GM19099 (cell line): ENCODE measurements at regions not wholly inside any gene's neighbourhood (a gene's known extent, or its start where the extent isn't known, plus 50 kb on each side); places are given as distances from the start of the nearest gene placed in this dataset.

Experiments used
- POLR2A ChIP-seq: IDR thresholded peaks from 3 replicates; pipeline ENCODE4 v1.6.1; 2011; ENCODE audit warnings: low read depth; ENCODE audit not compliant: insufficient read length; ENCODE audit errors: extremely low read depth

DNA sequence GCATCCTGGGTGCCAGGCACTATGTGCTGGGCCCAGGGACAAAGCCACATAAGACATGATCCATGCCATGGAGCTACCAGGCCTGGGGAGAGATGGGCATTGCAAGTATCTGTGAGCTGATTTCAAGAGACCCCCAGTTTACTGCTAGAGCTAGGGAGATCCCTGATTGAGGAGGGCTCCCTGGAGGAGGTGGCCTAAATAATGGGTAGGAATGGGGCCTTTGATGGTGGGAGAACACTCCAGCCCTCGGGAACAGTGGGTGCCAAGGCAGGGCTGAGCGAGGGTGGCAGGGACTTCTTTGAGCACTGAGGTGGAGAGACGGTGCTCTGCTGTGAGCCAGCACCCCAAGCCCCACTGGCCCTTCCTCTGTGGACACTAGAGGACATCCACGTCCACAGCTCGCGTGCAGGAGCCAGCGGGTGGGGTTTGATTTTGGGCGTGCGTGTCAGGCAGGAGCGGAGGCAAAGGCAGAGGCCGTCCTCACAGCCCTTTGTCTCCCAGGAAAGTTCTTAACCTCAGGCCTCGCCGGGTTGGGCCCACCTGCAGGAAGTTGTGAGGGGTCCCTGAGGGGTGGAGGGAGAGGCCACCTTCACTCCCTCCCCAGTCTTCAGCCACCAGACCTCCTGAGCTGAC lies 52.9 kb upstream of the PPARA start:
- TF ChIP-seq POLR2A: no peak

DNA sequence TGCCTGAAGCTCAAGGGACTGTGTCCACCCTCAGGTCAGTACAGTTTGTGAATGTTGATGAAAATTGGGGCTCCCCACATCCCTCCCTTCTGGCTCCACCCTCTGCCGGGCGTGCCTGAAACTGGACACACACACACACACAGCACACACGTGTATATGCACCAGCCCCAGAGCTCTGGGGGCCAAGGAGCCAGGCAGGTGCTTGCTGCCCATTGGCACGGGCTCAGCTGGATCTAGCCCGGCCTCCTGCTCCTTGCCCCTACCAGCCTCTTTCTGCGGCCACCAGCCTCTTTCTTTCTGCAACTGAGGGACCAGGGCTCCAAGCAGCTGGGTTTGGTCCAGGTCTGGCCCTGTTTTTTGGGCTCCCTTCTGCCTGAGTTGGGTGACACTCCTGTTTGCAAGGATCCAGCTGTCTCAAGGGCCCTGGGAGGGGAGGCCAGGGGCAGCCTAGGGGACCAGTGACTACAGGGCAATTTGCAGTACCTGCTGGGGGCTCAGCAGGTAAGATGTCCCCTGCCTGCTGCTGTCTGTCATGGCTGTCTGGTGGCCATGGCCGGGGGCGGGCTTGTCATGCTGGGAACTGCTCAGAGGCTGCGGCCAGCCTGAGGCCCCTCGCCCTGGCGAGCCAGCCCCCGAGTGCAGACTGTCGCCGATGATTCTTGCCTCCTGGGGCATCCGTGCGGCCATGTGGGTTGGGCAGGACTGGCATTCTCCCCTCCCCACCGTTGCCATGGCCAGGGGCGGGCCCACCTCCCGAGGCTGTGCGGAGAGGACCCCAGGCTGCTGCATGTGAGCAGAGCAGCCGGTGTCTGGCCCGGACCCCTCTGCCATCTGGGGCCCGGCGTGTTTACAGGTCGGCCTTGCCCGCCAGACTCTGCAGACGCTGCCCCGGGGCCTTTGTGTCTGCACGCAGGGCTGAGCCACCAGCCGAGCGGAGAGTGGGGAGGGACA lies 51.5 kb upstream of the PPARA start:
- TF ChIP-seq POLR2A: no peak

DNA sequence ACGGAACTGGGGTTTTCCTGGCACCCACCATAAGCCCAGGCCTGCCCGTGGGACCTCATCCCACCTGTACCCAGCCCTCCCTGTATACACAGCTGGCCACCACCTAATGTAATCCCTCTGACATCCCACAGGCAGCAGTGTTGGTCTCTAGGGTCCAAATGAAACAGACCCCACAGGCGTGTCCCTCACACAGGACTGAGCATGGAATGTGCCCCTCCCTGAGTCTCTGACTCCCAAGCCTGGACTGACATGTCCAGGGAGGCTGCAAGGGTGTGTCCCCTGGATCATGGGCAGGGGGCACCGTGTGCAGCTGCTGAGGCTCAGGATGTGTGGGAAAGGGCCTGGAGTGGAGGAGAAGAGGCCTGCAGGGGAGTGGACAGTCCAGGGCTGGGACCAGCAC lies 50.6 kb upstream of the PPARA start:
- no peak for TF ChIP-seq POLR2A

DNA sequence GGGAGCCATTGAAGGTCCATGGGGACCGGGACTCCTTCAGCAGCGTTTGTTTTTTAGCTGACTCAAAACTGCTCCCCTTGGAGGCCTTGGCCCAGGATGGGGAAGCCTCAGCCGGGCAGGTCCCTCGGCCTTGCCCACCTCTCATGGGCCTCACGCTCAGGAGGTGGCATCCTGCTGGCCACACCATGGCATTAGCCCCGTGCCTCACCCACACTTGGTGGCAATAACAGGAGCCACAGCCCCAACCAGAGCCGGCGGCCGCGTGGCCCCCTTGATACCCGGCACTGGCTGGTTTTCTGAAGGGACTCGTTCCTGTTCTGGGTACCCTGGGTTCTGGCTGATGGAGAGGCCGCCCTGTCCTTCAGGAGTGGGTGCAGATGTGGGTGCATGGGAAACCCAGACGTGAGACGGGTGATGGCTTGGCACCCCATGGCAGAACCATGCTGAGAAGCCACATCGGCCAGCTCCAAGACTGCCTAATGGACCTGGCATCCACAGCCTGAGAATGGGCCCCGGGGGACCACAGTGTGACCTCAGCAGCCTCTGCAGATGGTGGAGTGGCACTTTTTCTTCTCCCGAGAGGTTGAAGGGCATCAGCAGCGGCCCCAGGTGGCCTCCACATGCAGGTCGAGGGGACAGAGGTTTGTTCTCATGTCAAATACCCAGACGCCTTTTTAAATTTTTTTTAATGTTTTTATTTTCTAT lies 49.8 kb upstream of the PPARA start:
- no peak for TF ChIP-seq POLR2A
